GM12878 (cell line): ENCODE measurements at regions not wholly inside any gene's neighbourhood (a gene's known extent, or its start where the extent isn't known, plus 50 kb on each side); places are given as distances from the start of the nearest gene placed in this dataset.

Experiments used
- BRCA1 ChIP-seq: IDR thresholded peaks from 2 replicates; pipeline ENCODE4 v1.6.1; 2011; ENCODE audit warnings: low read depth, low read length, improper control_type of control experiment
- EZH2 ChIP-seq: IDR thresholded peaks from 2 replicates; pipeline ENCODE4 v1.6.1; 2012; ENCODE audit warnings: low read depth, mild to moderate bottlenecking, control low read depth, inconsistent platforms, low read length, borderline replicate concordance; ENCODE audit not compliant: control insufficient read depth
- ZNF274 ChIP-seq: IDR thresholded peaks from one replicate; pipeline ENCODE4 v1.8.0; 2011; ENCODE audit not compliant: insufficient read length, insufficient read depth

GRCh38 chr2:200736646-200737274 lies 75.0 kb upstream of the BZW1 start:
- TF ChIP-seq BRCA1: no peak
- TF ChIP-seq EZH2: no peak
- no peak for TF ChIP-seq ZNF274
